ENCODE measurements at regions not wholly inside any gene's neighbourhood (a gene's known extent, or its start where the extent isn't known, plus 50 kb on each side); places are given as distances from the start of the nearest gene placed in this dataset.

DNA sequence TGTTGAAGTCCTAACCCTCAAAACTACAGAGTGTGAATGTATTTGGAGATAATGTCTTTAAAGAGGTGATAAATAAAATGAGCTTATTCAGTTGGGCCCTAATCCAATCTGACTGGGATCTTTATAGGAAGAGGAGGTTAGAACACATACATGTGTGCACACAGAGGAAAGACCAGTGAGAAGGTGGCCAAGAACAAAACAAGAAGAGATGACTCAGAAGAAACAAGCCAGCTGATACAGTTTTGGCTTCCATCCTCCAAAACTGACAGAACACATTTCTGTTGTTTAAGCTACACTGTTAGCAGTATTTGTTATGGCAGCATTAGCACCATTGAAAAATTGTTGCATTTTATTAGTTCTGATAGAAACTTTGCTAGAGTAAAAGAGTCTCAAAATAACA, 609.3 kb upstream of the IMPG1 start:
- TF ChIP-seq, protein P1, sequence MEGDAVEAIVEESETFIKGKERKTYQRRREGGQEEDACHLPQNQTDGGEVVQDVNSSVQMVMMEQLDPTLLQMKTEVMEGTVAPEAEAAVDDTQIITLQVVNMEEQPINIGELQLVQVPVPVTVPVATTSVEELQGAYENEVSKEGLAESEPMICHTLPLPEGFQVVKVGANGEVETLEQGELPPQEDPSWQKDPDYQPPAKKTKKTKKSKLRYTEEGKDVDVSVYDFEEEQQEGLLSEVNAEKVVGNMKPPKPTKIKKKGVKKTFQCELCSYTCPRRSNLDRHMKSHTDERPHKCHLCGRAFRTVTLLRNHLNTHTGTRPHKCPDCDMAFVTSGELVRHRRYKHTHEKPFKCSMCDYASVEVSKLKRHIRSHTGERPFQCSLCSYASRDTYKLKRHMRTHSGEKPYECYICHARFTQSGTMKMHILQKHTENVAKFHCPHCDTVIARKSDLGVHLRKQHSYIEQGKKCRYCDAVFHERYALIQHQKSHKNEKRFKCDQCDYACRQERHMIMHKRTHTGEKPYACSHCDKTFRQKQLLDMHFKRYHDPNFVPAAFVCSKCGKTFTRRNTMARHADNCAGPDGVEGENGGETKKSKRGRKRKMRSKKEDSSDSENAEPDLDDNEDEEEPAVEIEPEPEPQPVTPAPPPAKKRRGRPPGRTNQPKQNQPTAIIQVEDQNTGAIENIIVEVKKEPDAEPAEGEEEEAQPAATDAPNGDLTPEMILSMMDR (IDR thresholded peaks at IDR 0.05 in 4 of 5, conservative IDR thresholded peaks at IDR 0.05 in 1 of 5) = no peak
- TF ChIP-seq POLR2A (IDR thresholded peaks at IDR 0.05) = no peak

Measured in gastrocnemius medialis (tissue), 4 donors.